Right atrium auricular region (tissue), 2 donors: ENCODE measurements at regions not wholly inside any gene's neighbourhood (a gene's known extent, or its start where the extent isn't known, plus 50 kb on each side); places are given as distances from the start of the nearest gene placed in this dataset.

Source experiments
- DNase-seq: peaks from one replicate; pipeline ENCODE4 v3.0.0-alpha.2; 2019; ENCODE audit warnings: low spot score
- H3K27ac ChIP-seq, 2 donors: fragments of 200-600 bp; sonication (generic); 1 replicate in 1 of 2; 2 replicates in 1 of 2; pipeline ENCODE4 v1.5.1; 2016 to 2019
- H3K27me3 ChIP-seq, 2 donors: fragments of 200-600 bp; sonication (generic); one replicate each; pipeline versions ENCODE4 v1.5.1 to v1.6.0; 2017 to 2019
- H3K36me3 ChIP-seq: fragments of 200-600 bp; sonication (generic); one replicate; pipeline ENCODE4 v1.5.1; 2016
- H3K4me1 ChIP-seq, 2 donors: fragments of 200-600 bp; sonication (generic); one replicate each; pipeline versions ENCODE4 v1.5.1 to v1.6.0; 2017 to 2019
- H3K4me3 ChIP-seq, 2 donors: fragments of 200-600 bp; sonication (generic); 1 replicate in 1 of 2; 2 replicates in 1 of 2; pipeline ENCODE4 v1.5.1; 2017 to 2019; ENCODE audit warnings: mild to moderate bottlenecking in 1 of 2, moderate library complexity in 1 of 2
- H3K9me3 ChIP-seq, 2 donors: fragments of 200-600 bp; sonication (generic); one replicate each; pipeline ENCODE4 v1.5.1; 2019
- CTCF ChIP-seq, 2 donors: fragments of 200-600 bp; sonication (generic); IDR thresholded peaks; one replicate each; pipeline ENCODE4 v1.5.1; 2019; ENCODE audit warnings: antibody characterized with exemption in 2 of 2

GRCh38 chr2:183866666-183867065, 731.7 kb upstream of the ZNF804A start:
- no peak overlapping the region for H3K4me3 ChIP-seq
- TF ChIP-seq CTCF (IDR thresholded peaks at IDR 0.05), result no peak
- H3K27ac ChIP-seq, result no peak overlapping the region
- H3K4me1 ChIP-seq, result no peaks in the 10 kb centered on the region
- H3K27me3 ChIP-seq, result no peaks in the 10 kb centered on the region
- H3K9me3 ChIP-seq, result no peaks in the 10 kb centered on the region
- no peaks in the 10 kb centered on the region for H3K36me3 ChIP-seq
- DNase-seq, result no peak

- no peak for DNase-seq
- H3K4me1 ChIP-seq, result no peaks in the 10 kb centered on the region
- no peak overlapping the region for H3K4me3 ChIP-seq
- no peak for TF ChIP-seq CTCF (IDR thresholded peaks at IDR 0.05)
- H3K27me3 ChIP-seq, result no peaks in the 10 kb centered on the region
- no peaks in the 10 kb centered on the region for H3K9me3 ChIP-seq
- H3K27ac ChIP-seq, result no peak overlapping the region
- H3K36me3 ChIP-seq, result no peaks in the 10 kb centered on the region
These were observed 731.1 kb upstream of the ZNF804A start for GRCh38 chr2:183867206-183867605.

- H3K4me1 ChIP-seq, result no peaks in the 10 kb centered on the region
- no peak for DNase-seq
- H3K36me3 ChIP-seq, result no peaks in the 10 kb centered on the region
- no peak for TF ChIP-seq CTCF (IDR thresholded peaks at IDR 0.05)
- no peaks in the 10 kb centered on the region for H3K9me3 ChIP-seq
- H3K4me3 ChIP-seq, result no peak overlapping the region
- H3K27me3 ChIP-seq, result no peaks in the 10 kb centered on the region
- H3K27ac ChIP-seq, result no peak overlapping the region
These were observed 730.2 kb upstream of the ZNF804A start for GRCh38 chr2:183868153-183868552.

- Histone ChIP-seq H3K4me3 (no peak overlapping the region), H3K27me3 (no peaks in the 10 kb centered on the region), H3K27ac (no peak overlapping the region), H3K36me3 (no peaks in the 10 kb centered on the region), H3K9me3 (no peaks in the 10 kb centered on the region), H3K4me1 (no peaks in the 10 kb centered on the region)
- TF ChIP-seq CTCF (IDR thresholded peaks at IDR 0.05), result no peak
- no peak for DNase-seq
These were observed 729.6 kb upstream of the ZNF804A start for GRCh38 chr2:183868707-183869106.

GRCh38 chr2:183872131-183872530, 726.2 kb upstream of the ZNF804A start:
- no peak for DNase-seq
- H3K4me3 ChIP-seq, result no peak overlapping the region
- TF ChIP-seq CTCF (IDR thresholded peaks at IDR 0.05), result no peak
- H3K27me3 ChIP-seq, result no peaks in the 10 kb centered on the region
- H3K4me1 ChIP-seq, result no peaks in the 10 kb centered on the region
- no peaks in the 10 kb centered on the region for H3K9me3 ChIP-seq
- H3K36me3 ChIP-seq, result no peaks in the 10 kb centered on the region
- no peak overlapping the region for H3K27ac ChIP-seq

- no peaks in the 10 kb centered on the region for H3K36me3 ChIP-seq
- H3K27ac ChIP-seq, result no peak overlapping the region
- H3K27me3 ChIP-seq, result no peaks in the 10 kb centered on the region
- TF ChIP-seq CTCF (IDR thresholded peaks at IDR 0.05), result no peak
- DNase-seq, result no peak
- no peaks in the 10 kb centered on the region for H3K4me1 ChIP-seq
- H3K4me3 ChIP-seq, result no peak overlapping the region
- no peaks in the 10 kb centered on the region for H3K9me3 ChIP-seq
These were observed 716.4 kb upstream of the ZNF804A start for GRCh38 chr2:183881978-183882377.
